Esophagus squamous epithelium (tissue), 5 donors: ENCODE measurements at regions not wholly inside any gene's neighbourhood (a gene's known extent, or its start where the extent isn't known, plus 50 kb on each side); places are given as distances from the start of the nearest gene placed in this dataset.
"Not testable (repeated sequence)": the region's sequence is repeated elsewhere in the genome, so short reads cannot be mapped to it uniquely, and the experiment has no call there.

Source experiments
- DNase-seq: peaks from one replicate; lab custom pipeline; 2025; lab: John Stamatoyannopoulos, UW
- H3K27ac ChIP-seq, 4 donors: fragments of 200-600 bp; sonication (generic); one replicate each; pipeline ENCODE4 v1.5.1; 2016 to 2019; ENCODE audit warnings: mild to moderate bottlenecking in 1 of 4
- H3K27me3 ChIP-seq, 4 donors: fragments of 200-600 bp; sonication (generic); 1 replicate in 3 of 4; 2 replicates in 1 of 4; pipeline versions ENCODE4 v1.5.1 to v1.6.0; 2017 to 2021; ENCODE audit warnings: antibody characterized with exemption in 1 of 4
- H3K36me3 ChIP-seq, 3 donors: fragments of 200-600 bp; sonication (generic); one replicate each; pipeline ENCODE4 v1.5.1; 2016 to 2019
- H3K4me1 ChIP-seq, 3 donors: fragments of 200-600 bp; sonication (generic); one replicate each; pipeline ENCODE4 v1.5.1; 2017 to 2019
- H3K4me3 ChIP-seq, 4 donors: fragments of 200-600 bp; sonication (generic); 1 replicate in 3 of 4; 2 replicates in 1 of 4; pipeline ENCODE4 v1.5.1; 2016 to 2019; ENCODE audit warnings: mild to moderate bottlenecking in 2 of 4, moderate library complexity in 1 of 4
- H3K9me3 ChIP-seq, 3 donors: fragments of 200-600 bp; sonication (generic); one replicate each; pipeline ENCODE4 v1.5.1; 2016 to 2019
- POLR2A ChIP-seq, 4 donors: fragments of 450-650 bp; IDR thresholded peaks; one replicate each; pipeline ENCODE4 v1.6.1; 2017; ENCODE audit warnings: antibody characterized with exemption in 4 of 4, mild to moderate bottlenecking in 4 of 4, moderate library complexity in 3 of 4
- WGBS, 2 donors: methylation state at CpG; one replicate each; pipeline ENCODE4 v1.1.5; 2018; 5-methylcytosine and 5-hydroxymethylcytosine counted together
- intact Hi-C: fragments of 100-400 bp; cut with DNase I; formaldehyde crosslinking; loops from one replicate; pipeline ENCODE4 v1.15.0; 2022
- TF ChIP-seq, protein P1 (sequence below), 6 experiments: fragments of 450-650 bp in 4 of 6; fragments of 200-600 bp in 2 of 6; sonication (generic) in 2 of 6; IDR thresholded peaks; one replicate each; pipeline ENCODE4 v1.5.1; 2016 to 2019; ENCODE audit warnings: antibody characterized with exemption in 6 of 6, mild to moderate bottlenecking in 4 of 6, moderate library complexity in 4 of 6
- donor health status: DM: yes; HTN: yes; CAD: no.

DNA sequence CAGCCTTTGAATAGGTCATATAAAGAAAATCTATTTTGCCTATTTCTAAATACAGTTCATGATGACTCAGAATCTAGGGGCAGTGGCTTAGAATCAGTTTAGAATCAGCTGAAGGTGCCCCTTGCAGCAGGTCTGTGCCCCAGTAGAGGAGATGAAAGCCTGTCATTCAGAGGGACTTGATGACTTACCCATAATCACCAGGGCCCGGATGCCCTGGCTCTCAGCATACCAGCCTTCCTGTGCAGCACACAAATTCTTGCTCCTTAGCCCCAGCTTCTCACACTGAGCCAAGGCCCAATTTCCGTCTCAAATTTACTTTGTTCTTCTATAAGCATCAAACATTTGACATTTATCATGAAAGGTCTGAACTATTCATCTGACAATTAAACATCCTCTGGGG is 83.2 kb upstream of the EOMES start:
- no peak overlapping the region for H3K27ac ChIP-seq
- H3K4me1 ChIP-seq, result no peaks in the 10 kb centered on the region
- no peak overlapping the region for H3K4me3 ChIP-seq
- no peak for TF ChIP-seq POLR2A (IDR thresholded peaks at IDR 0.05)
- TF ChIP-seq, protein P1, sequence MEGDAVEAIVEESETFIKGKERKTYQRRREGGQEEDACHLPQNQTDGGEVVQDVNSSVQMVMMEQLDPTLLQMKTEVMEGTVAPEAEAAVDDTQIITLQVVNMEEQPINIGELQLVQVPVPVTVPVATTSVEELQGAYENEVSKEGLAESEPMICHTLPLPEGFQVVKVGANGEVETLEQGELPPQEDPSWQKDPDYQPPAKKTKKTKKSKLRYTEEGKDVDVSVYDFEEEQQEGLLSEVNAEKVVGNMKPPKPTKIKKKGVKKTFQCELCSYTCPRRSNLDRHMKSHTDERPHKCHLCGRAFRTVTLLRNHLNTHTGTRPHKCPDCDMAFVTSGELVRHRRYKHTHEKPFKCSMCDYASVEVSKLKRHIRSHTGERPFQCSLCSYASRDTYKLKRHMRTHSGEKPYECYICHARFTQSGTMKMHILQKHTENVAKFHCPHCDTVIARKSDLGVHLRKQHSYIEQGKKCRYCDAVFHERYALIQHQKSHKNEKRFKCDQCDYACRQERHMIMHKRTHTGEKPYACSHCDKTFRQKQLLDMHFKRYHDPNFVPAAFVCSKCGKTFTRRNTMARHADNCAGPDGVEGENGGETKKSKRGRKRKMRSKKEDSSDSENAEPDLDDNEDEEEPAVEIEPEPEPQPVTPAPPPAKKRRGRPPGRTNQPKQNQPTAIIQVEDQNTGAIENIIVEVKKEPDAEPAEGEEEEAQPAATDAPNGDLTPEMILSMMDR (IDR thresholded peaks at IDR 0.05), result no peak
- no peaks in the 10 kb centered on the region for H3K36me3 ChIP-seq
- no peak for DNase-seq
- intact Hi-C loops, result no loop called here
- 44 to 68% methylated on average over 2 of the region's 2 CpGs for WGBS, 2 donors
- H3K9me3 ChIP-seq, result no peaks in the 10 kb centered on the region
- H3K27me3 ChIP-seq, result no peaks in the 10 kb centered on the region

DNA sequence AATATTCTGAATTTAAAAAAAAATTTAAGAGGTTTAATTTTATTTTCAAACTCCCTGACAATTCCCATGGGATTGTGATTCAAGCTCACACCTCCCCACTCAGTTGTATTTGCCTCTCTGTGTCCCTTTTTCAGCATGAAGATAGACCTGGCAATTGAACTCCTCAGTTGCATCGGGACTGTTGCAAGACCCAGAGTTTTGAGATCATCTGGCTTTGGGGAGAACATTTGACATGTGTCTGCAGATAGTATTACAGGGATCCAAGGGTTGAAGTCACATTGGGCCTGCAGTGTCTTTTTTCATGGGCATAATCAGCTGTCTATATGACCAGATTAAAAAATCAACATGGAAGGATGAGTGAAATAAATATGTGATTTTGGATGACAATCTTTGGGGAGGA is 91.1 kb upstream of the EOMES start:
- intact Hi-C loops, result no loop called here
- 33 to 50% methylated on average over 1 of the region's 1 CpG for WGBS, 2 donors

DNA sequence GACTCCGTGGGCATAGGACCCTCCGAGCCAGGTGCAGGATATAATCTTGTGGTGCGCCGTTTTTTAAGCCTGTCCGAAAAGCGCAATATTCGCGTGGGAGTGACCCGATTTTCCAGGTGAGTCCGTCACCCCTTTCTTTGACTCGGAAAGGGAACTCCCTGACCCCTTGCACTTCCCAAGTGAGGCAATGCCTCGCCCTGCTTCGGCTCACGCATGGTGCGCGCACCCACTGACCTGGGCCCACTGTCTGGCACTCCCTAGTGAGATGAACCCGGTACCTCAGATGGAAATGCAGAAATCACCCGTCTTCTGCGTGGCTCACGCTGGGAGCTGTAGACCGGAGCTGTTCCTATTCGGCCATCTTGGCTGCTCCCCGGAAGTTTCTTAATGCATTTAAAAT is 99.5 kb upstream of the EOMES start:
- H3K27ac ChIP-seq, H3K4me1 ChIP-seq, intact Hi-C loops, H3K27me3 ChIP-seq, H3K9me3 ChIP-seq, H3K4me3 ChIP-seq, H3K36me3 ChIP-seq, DNase-seq: not testable (repeated sequence)
- 82 to 98% methylated on average over 6 to 7 of the region's 23 CpGs for WGBS, 2 donors

More for the DNA sequence above, 91.1 kb upstream of the EOMES start:
- no peaks in the 10 kb centered on the region for H3K36me3 ChIP-seq
- H3K4me1 ChIP-seq, result no peaks in the 10 kb centered on the region
- no peak overlapping the region for H3K4me3 ChIP-seq
- H3K27ac ChIP-seq, result no peak overlapping the region
- H3K9me3 ChIP-seq, result no peaks in the 10 kb centered on the region
- no peaks in the 10 kb centered on the region for H3K27me3 ChIP-seq
- no peak for DNase-seq
- no peak for TF ChIP-seq POLR2A (IDR thresholded peaks at IDR 0.05)
- TF ChIP-seq, protein P1 (IDR thresholded peaks at IDR 0.05), result no peak

DNA sequence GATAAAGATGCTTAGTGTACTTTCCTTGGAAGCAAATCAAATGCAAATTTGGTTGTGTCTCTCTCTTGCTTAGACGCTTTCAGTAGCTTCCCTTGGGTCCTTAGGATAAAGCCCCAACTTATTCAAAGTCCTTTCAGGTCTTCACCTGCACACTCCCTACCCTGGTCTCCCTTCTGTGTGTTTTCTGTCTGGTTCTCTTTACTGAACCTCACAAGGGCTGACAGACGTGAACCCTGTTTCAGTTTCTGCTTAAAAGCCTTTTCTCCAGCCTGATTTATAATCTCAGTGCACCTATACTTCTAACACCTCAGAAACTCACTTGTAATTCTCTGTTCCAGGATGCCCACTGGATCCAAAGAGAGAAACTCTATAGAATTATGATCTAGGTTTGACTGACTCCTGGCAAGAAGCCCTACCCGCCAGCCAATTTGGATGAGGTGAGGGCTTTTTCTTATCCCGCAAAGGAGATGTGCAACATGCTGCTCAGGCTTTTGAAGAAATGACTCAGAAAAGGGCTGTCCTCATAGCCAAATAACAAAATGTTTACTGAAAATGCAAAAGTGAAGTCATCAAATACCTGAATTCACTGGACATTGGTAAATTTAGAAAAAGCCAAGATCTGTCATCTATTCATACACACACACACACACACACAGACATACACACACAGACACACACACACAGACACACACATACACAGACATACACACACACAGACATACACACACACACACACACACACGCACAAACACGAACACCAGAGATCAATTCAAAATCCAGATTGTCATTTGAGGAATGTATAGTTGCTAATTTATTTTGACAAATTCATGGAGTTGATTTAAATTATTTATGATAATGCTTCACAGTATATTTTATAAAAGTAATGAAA is 102.4 kb upstream of the EOMES start:
- H3K27ac ChIP-seq, result no peak overlapping the region
- no peaks in the 10 kb centered on the region for H3K27me3 ChIP-seq
- no peaks in the 10 kb centered on the region for H3K4me1 ChIP-seq
- DNase-seq, result no peak
- no peaks in the 10 kb centered on the region for H3K9me3 ChIP-seq
- intact Hi-C loops, result no loop called here
- 54 to 65% methylated on average over 6 of the region's 6 CpGs for WGBS, 2 donors
- no peaks in the 10 kb centered on the region for H3K36me3 ChIP-seq
- H3K4me3 ChIP-seq, result no peak overlapping the region
- no peak for TF ChIP-seq POLR2A (IDR thresholded peaks at IDR 0.05)
- TF ChIP-seq, protein P1 (IDR thresholded peaks at IDR 0.05), result no peak

DNA sequence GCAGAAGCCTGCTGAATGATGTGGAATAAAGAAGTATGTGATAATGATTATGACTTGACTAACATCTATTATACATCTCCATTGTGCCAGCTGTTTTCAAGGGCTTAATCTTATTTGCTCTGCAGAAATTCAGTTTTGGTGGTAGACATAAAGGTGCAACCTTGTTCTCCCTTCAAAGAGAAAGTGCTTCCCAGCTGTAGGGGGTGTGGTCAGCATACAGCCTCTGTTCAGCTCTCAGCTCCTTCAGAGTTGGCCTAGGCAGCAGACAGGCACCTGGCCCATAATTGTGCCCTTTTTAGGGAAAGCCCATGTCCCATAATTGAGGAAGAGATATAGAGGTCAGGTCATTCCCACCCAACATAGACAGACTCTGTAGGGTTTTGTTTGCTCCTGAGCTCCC is 104.3 kb upstream of the EOMES start:
- H3K27ac ChIP-seq, result no peak overlapping the region
- intact Hi-C loops, result no loop called here
- no peaks in the 10 kb centered on the region for H3K9me3 ChIP-seq
- TF ChIP-seq POLR2A (IDR thresholded peaks at IDR 0.05), result no peak
- TF ChIP-seq, protein P1 (IDR thresholded peaks at IDR 0.05), result no peak
- no peaks in the 10 kb centered on the region for H3K27me3 ChIP-seq
- no peaks in the 10 kb centered on the region for H3K36me3 ChIP-seq
- H3K4me1 ChIP-seq, result no peaks in the 10 kb centered on the region
- no peak overlapping the region for H3K4me3 ChIP-seq
- DNase-seq, result no peak
